ENCODE measurements at regions not wholly inside any gene's neighbourhood (a gene's known extent, or its start where the extent isn't known, plus 50 kb on each side); places are given as distances from the start of the nearest gene placed in this dataset.

- no peak for DNase-seq
- TF ChIP-seq POLR2A (IDR thresholded peaks at IDR 0.05; ENCODE audit: low read length): no peak
- no peak for TF ChIP-seq GATA1 (IDR thresholded peaks at IDR 0.05; ENCODE audit: low read depth, low read length)
These were observed 133.8 kb upstream of the KCNH7 start for GRCh38 chr2:162972383-162972782.

DNA sequence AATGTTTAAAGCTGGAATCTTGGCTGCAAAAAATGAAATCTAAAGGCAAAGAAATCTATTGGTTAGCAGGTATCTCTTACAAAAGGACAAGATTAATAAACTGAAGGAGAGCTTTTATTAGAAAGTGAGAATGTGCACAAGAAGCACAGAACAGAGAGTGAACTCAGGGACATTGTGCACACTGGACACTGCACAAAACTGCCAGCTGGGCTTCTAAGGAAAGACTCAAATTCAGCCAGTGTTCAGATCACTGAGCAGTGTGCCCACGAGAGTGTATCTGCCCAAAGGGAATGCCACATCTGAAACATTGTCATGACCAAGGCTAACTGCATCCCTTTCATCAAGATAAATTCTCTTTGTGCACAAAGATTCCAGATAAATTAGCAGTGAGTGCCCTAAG, 129.7 kb upstream of the KCNH7 start:
- TF ChIP-seq POLR2A (IDR thresholded peaks at IDR 0.05; ENCODE audit: low read length) (no peak), GATA1 (IDR thresholded peaks at IDR 0.05; ENCODE audit: low read depth, low read length) (no peak)
- DNase-seq: no peak

GRCh38 chr2:162967811-162968210, 129.2 kb upstream of the KCNH7 start:
- TF ChIP-seq POLR2A (IDR thresholded peaks at IDR 0.05; ENCODE audit: low read length) (no peak), GATA1 (IDR thresholded peaks at IDR 0.05; ENCODE audit: low read depth, low read length) (no peak)
- DNase-seq: no peak

- TF ChIP-seq GATA1 (IDR thresholded peaks at IDR 0.05; ENCODE audit: low read depth, low read length): no peak
- peak; percentile 7 to 62 for DNase-seq
These were observed 128.6 kb upstream of the KCNH7 start for GRCh38 chr2:162967147-162967546.

DNA sequence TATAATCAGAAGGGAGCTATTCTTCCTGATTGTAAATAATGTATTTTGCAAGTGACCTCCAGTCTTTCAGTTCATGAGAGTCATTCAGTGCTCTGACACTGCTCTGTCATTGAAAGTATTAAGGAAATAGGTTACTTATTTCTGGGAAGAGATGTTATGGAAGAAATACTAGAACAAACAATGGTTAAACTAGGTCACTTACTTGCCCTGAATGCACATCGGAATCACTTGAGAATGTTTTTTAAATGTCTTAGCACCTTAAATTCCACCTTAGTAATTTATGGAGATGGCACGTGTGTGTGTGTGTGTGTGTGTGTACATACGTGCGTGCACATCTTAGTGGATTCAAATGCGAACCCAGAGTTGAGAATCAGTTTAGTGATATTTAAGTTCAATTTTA, 126.6 kb upstream of the KCNH7 start:
- no peak for DNase-seq
- no peak for TF ChIP-seq GATA1 (IDR thresholded peaks at IDR 0.05; ENCODE audit: low read depth, low read length)
- no peak for TF ChIP-seq POLR2A (IDR thresholded peaks at IDR 0.05; ENCODE audit: low read length)

- no peak for DNase-seq
- TF ChIP-seq POLR2A (IDR thresholded peaks at IDR 0.05; ENCODE audit: low read length): no peak
- no peak for TF ChIP-seq GATA1 (IDR thresholded peaks at IDR 0.05; ENCODE audit: low read depth, low read length)
These were observed 125.9 kb upstream of the KCNH7 start for GRCh38 chr2:162964513-162964912.

- no peak for DNase-seq
- no peak for TF ChIP-seq GATA1 (IDR thresholded peaks at IDR 0.05; ENCODE audit: low read depth, low read length)
- TF ChIP-seq POLR2A (IDR thresholded peaks at IDR 0.05; ENCODE audit: low read length): no peak
These were observed 124.6 kb upstream of the KCNH7 start for GRCh38 chr2:162963156-162963555.

DNA sequence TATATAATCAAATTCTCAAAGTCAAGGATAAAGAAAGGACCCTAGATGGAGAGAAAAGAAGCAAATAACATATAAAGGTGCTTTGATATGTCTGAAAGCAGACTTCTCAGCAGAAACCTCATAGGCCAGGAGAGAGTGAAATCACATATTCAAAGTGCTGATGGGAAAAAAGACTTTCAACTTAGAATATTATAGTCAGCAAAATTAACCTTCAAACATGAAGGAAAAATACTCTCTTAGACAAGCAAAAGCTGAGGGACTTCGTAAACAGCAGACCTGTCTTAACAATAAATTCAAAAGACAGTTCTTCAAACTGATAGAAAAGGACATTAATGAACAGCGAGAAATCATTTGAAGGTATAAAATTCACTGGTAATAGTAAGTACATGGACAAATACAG, 107.2 kb upstream of the KCNH7 start:
- no peak for DNase-seq
- no peak for TF ChIP-seq POLR2A (IDR thresholded peaks at IDR 0.05; ENCODE audit: low read length)
- TF ChIP-seq GATA1 (IDR thresholded peaks at IDR 0.05; ENCODE audit: low read depth, low read length): no peak

DNA sequence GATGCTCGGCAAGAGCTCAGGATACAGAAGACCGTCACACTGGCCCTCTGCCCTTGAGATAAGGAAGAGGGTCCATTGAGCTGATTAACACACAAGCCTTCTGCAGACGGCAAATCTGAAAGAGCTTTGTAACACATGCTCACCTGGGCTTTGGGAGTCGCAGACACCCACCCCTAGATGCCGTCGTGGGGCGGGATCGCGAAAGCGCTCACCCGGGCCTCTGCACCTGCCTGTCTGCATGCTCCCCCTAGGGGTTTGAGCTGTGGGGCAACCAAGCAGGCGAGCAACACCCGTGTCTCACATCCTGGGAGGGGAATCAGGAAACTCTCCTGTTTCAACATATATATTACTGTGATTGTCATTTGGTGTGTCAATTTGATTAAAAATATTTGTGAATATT, 99.8 kb upstream of the KCNH7 start:
- TF ChIP-seq GATA1 (IDR thresholded peaks at IDR 0.05; ENCODE audit: low read depth, low read length) (no peak), POLR2A (IDR thresholded peaks at IDR 0.05; ENCODE audit: low read length) (no peak)
- no peak for DNase-seq

- DNase-seq: no peak
- TF ChIP-seq GATA1 (IDR thresholded peaks at IDR 0.05; ENCODE audit: low read depth, low read length) (no peak), POLR2A (IDR thresholded peaks at IDR 0.05; ENCODE audit: low read length) (no peak)
These were observed 95.6 kb upstream of the KCNH7 start for GRCh38 chr2:162934191-162934590.

DNA sequence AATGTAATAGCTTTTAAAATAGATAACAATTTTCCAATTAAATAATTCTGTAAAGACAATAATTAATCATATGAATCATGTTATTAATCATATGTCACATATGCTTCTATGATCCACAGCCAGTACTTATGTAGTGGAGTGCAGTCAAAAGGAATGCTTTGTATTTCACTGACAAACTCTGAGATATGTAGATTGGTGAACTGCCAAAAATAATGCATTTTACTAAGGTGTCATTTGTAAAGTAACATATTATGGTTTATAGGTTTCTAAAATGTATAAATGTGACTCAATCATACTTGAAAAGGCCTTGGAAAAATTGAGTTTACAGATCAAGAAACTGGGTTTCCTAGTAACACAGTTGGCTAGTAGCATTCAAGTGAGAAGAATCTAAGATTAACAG, 93.8 kb upstream of the KCNH7 start:
- no peak for DNase-seq
- no peak for TF ChIP-seq POLR2A (IDR thresholded peaks at IDR 0.05; ENCODE audit: low read length)
- no peak for TF ChIP-seq GATA1 (IDR thresholded peaks at IDR 0.05; ENCODE audit: low read depth, low read length)

- DNase-seq: no peak
- TF ChIP-seq POLR2A (IDR thresholded peaks at IDR 0.05; ENCODE audit: low read length): no peak
- no peak for TF ChIP-seq GATA1 (IDR thresholded peaks at IDR 0.05; ENCODE audit: low read depth, low read length)
These were observed 91.0 kb upstream of the KCNH7 start for GRCh38 chr2:162929571-162929970.

DNA sequence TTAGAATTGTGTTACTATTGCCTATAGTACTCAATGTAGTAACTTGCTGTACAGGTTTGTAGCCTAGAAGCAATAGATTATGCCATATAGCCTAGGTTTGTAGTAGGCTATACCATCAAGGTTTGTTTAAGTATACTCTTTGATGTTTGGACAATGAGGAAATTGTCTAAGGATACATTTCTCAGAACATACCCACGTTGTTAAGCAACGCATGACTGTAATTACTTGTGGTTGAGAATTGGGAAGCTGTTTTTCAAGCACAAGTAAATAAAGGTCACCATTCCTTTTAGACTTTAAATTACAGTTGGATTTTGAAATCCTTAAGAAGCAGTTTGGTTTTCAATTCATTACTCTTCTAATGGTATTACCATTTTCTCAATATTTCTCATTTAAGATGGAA, 89.8 kb upstream of the KCNH7 start:
- TF ChIP-seq GATA1 (IDR thresholded peaks at IDR 0.05; ENCODE audit: low read depth, low read length) (no peak), POLR2A (IDR thresholded peaks at IDR 0.05; ENCODE audit: low read length) (no peak)
- no peak for DNase-seq

DNA sequence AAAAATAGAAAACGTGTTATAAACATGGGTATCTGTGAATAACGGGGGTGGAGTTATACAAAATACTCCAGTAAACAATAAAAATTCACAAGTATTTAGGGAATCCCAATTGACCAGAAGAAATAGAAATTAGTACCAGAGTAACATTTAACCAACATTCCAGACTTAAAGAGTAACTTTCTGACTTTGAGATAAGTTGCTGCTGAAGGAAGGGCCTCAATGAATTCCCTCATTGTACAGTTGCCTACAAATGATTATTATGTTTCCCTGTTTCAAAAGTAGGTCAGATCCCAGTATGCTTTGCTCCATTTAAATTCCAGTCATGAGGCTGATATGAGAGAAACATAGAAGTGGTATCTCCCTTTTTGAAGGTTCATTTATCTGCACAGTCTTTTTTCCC, 88.3 kb upstream of the KCNH7 start:
- TF ChIP-seq GATA1 (IDR thresholded peaks at IDR 0.05; ENCODE audit: low read depth, low read length) (no peak), POLR2A (IDR thresholded peaks at IDR 0.05; ENCODE audit: low read length) (no peak)
- no peak for DNase-seq

- DNase-seq: no peak
- TF ChIP-seq GATA1 (IDR thresholded peaks at IDR 0.05; ENCODE audit: low read depth, low read length) (no peak), POLR2A (IDR thresholded peaks at IDR 0.05; ENCODE audit: low read length) (no peak)
These were observed 87.9 kb upstream of the KCNH7 start for GRCh38 chr2:162926501-162926900.

GRCh38 chr2:162925595-162925994, 87.0 kb upstream of the KCNH7 start:
- DNase-seq: no peak
- TF ChIP-seq POLR2A (IDR thresholded peaks at IDR 0.05; ENCODE audit: low read length): no peak
- no peak for TF ChIP-seq GATA1 (IDR thresholded peaks at IDR 0.05; ENCODE audit: low read depth, low read length)

Measured in erythroblast (primary cell).